Tibial nerve (tissue), 3 donors: ENCODE measurements at regions not wholly inside any gene's neighbourhood (a gene's known extent, or its start where the extent isn't known, plus 50 kb on each side); places are given as distances from the start of the nearest gene placed in this dataset.

ENCODE experiments used
- CTCF ChIP-seq, 5 experiments: fragments of 200-600 bp in 3 of 5; fragments of 450-650 bp in 2 of 5; sonication (generic) in 3 of 5; IDR thresholded peaks; one replicate each; pipeline ENCODE4 v1.5.1; 2016 to 2019; ENCODE audit warnings: antibody characterized with exemption in 5 of 5, mild to moderate bottlenecking in 3 of 5, moderate library complexity in 2 of 5
- POLR2A ChIP-seq, 2 donors: fragments of 450-650 bp; IDR thresholded peaks; one replicate each; pipeline ENCODE4 v1.6.1; 2017; ENCODE audit warnings: antibody characterized with exemption in 2 of 2, mild to moderate bottlenecking in 2 of 2, moderate library complexity in 2 of 2

GRCh38 chr14:89093083-89093730, 268.8 kb downstream of the TTC8 start:
- TF ChIP-seq CTCF (IDR thresholded peaks at IDR 0.05) (no peak), POLR2A (IDR thresholded peaks at IDR 0.05) (no peak)
